H1 (cell line): ENCODE measurements at regions not wholly inside any gene's neighbourhood (a gene's known extent, or its start where the extent isn't known, plus 50 kb on each side); places are given as distances from the start of the nearest gene placed in this dataset.
A peak's percentile ranks its signal among the peaks of the same experiment; 100 is the strongest.

Experiments used
- CHD7 ChIP-seq: fragments of 300-600 bp; sonication (generic); IDR thresholded peaks from 2 replicates; pipeline ENCODE4 v1.7.1; 2012; ENCODE audit warnings: low read length, moderate library complexity, mild to moderate bottlenecking, inconsistent platforms; ENCODE audit not compliant: insufficient replicate concordance
- RAD21 ChIP-seq, 2 experiments: IDR thresholded peaks in 1 of 2; conservative IDR thresholded peaks in 1 of 2; 2 replicates each; pipeline ENCODE4 v1.6.1; 2011; ENCODE audit warnings: low read depth in 2 of 2, low read length in 2 of 2, improper control_type of control experiment in 1 of 2, inconsistent platforms in 1 of 2, mild to moderate bottlenecking in 1 of 2, moderate library complexity in 1 of 2

GRCh38 chr15:53869044-53869805, 109.0 kb upstream of the UNC13C start (continued):
- TF ChIP-seq CHD7: no peak
- TF ChIP-seq RAD21 (IDR thresholded peaks at IDR 0.05 in 1 of 2, conservative IDR thresholded peaks at IDR 0.05 in 1 of 2; ENCODE audit: low read depth in 2 of 2, low read length in 2 of 2): peak; percentile 26 to 37
